KOPT-K1 (cell line): ENCODE measurements at regions not wholly inside any gene's neighbourhood (a gene's known extent, or its start where the extent isn't known, plus 50 kb on each side); places are given as distances from the start of the nearest gene placed in this dataset.

ENCODE experiments used
- H3K27ac ChIP-seq: fragments of 200-600 bp; sonication (generic); 2 replicates; pipeline ENCODE4 v1.5.1; 2016; ENCODE audit warnings: antibody characterized with exemption, mild to moderate bottlenecking, low read depth, low read length; ENCODE audit not compliant: poor library complexity, severe bottlenecking
- H3K36me3 ChIP-seq: fragments of 200-600 bp; sonication (generic); 2 replicates; pipeline ENCODE4 v1.5.1; 2017; ENCODE audit warnings: antibody characterized with exemption, mild to moderate bottlenecking, low read length, moderate library complexity; ENCODE audit not compliant: insufficient read depth
- H3K9me3 ChIP-seq: fragments of 200-600 bp; sonication (generic); 2 replicates; pipeline ENCODE4 v1.5.1; 2017; ENCODE audit warnings: antibody characterized with exemption, low read length, mild to moderate bottlenecking; ENCODE audit not compliant: insufficient read depth, poor library complexity, severe bottlenecking

GRCh38 chr7:21108182-21108581 lies 319.7 kb upstream of the SP4 start:
- no peak overlapping the region for H3K27ac ChIP-seq
- H3K36me3 ChIP-seq: no peaks in the 10 kb centered on the region
- H3K9me3 ChIP-seq: no peaks in the 10 kb centered on the region

GRCh38 chr7:21113609-21114415 lies 314.1 kb upstream of the SP4 start:
- no peak overlapping the region for H3K27ac ChIP-seq

GRCh38 chr7:21123586-21123985 lies 304.3 kb upstream of the SP4 start:
- H3K36me3 ChIP-seq: no peaks in the 10 kb centered on the region
- no peak overlapping the region for H3K27ac ChIP-seq
- no peaks in the 10 kb centered on the region for H3K9me3 ChIP-seq

More at GRCh38 chr7:21113609-21114415, 314.1 kb upstream of the SP4 start:
- H3K9me3 ChIP-seq: no peaks in the 10 kb centered on the region
- no peaks in the 10 kb centered on the region for H3K36me3 ChIP-seq

GRCh38 chr7:21125297-21125696 lies 302.6 kb upstream of the SP4 start:
- H3K27ac ChIP-seq: no peak overlapping the region
- H3K9me3 ChIP-seq: peaks cover 8% of the 10 kb centered on the region
- H3K36me3 ChIP-seq: no peaks in the 10 kb centered on the region

GRCh38 chr7:21128062-21128817 lies 299.6 kb upstream of the SP4 start:
- Histone ChIP-seq H3K9me3 (peaks cover 8% of the 10 kb centered on the region), H3K27ac (no peak overlapping the region), H3K36me3 (no peaks in the 10 kb centered on the region)

GRCh38 chr7:21131897-21132296 lies 296.0 kb upstream of the SP4 start:
- Histone ChIP-seq H3K27ac (no peak overlapping the region), H3K36me3 (no peaks in the 10 kb centered on the region), H3K9me3 (peaks cover 8% of the 10 kb centered on the region)

GRCh38 chr7:21134631-21135030 lies 293.3 kb upstream of the SP4 start:
- Histone ChIP-seq H3K36me3 (no peaks in the 10 kb centered on the region), H3K27ac (no peak overlapping the region), H3K9me3 (peaks cover 7% of the 10 kb centered on the region)

GRCh38 chr7:21135437-21135836 lies 292.4 kb upstream of the SP4 start:
- Histone ChIP-seq H3K36me3 (no peaks in the 10 kb centered on the region), H3K27ac (no peak overlapping the region), H3K9me3 (no peaks in the 10 kb centered on the region)

GRCh38 chr7:21137640-21138039 lies 290.2 kb upstream of the SP4 start:
- no peaks in the 10 kb centered on the region for H3K36me3 ChIP-seq
- no peaks in the 10 kb centered on the region for H3K9me3 ChIP-seq
- H3K27ac ChIP-seq: no peak overlapping the region

GRCh38 chr7:21140622-21141021 lies 287.3 kb upstream of the SP4 start:
- Histone ChIP-seq H3K27ac (no peak overlapping the region), H3K9me3 (no peaks in the 10 kb centered on the region), H3K36me3 (no peaks in the 10 kb centered on the region)

- H3K9me3 ChIP-seq: no peaks in the 10 kb centered on the region
- no peaks in the 10 kb centered on the region for H3K36me3 ChIP-seq
- H3K27ac ChIP-seq: no peak overlapping the region
Observed at GRCh38 chr7:21141476-21141875, 286.4 kb upstream of the SP4 start.

- no peaks in the 10 kb centered on the region for H3K36me3 ChIP-seq
- no peak overlapping the region for H3K27ac ChIP-seq
- H3K9me3 ChIP-seq: no peaks in the 10 kb centered on the region
Observed at GRCh38 chr7:21142081-21142480, 285.8 kb upstream of the SP4 start.

- no peaks in the 10 kb centered on the region for H3K36me3 ChIP-seq
Observed at GRCh38 chr7:21146642-21147423, 281.1 kb upstream of the SP4 start.

GRCh38 chr7:21149809-21150208 lies 278.1 kb upstream of the SP4 start:
- Histone ChIP-seq H3K36me3 (no peaks in the 10 kb centered on the region), H3K9me3 (no peaks in the 10 kb centered on the region), H3K27ac (no peak overlapping the region)

More at GRCh38 chr7:21146642-21147423, 281.1 kb upstream of the SP4 start:
- Histone ChIP-seq H3K9me3 (no peaks in the 10 kb centered on the region), H3K27ac (no peak overlapping the region)

GRCh38 chr7:21154614-21155013 lies 273.3 kb upstream of the SP4 start:
- H3K27ac ChIP-seq: no peak overlapping the region
- no peaks in the 10 kb centered on the region for H3K9me3 ChIP-seq
- no peaks in the 10 kb centered on the region for H3K36me3 ChIP-seq
